ENCODE measurements at regions not wholly inside any gene's neighbourhood (a gene's known extent, or its start where the extent isn't known, plus 50 kb on each side); places are given as distances from the start of the nearest gene placed in this dataset.

DNA sequence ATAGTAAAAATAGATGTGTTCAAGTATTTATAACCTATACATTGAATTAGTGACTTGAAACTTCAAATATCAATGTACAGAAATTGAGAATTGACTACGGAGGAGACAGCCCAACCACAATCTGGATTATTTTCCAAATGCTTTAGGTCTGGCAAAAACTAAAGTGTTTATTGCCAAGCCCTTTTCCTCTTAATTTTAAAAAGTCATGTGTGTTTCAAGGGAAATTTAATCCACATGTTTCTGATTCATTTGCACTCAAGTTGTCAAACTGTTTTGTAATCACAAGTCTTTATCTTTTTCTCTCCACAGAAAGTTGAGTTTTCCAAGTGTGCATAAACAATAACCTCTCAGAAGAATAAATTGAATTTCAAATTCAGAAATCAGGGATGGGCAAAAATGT, 350.8 kb upstream of the RSPO3 start:
- no peak overlapping the region for H3K4me3 ChIP-seq (ENCODE audit: low read depth, low read length, poor library complexity, severe bottlenecking)
- H3K27ac ChIP-seq (ENCODE audit: low read depth, low read length, poor library complexity, severe bottlenecking) = no peak overlapping the region
- no peak overlapping the region for H3K9ac ChIP-seq (ENCODE audit: low read length)
- H3K9me3 ChIP-seq (ENCODE audit: low read length) = no peaks in the 10 kb centered on the region
- H2AFZ ChIP-seq (ENCODE audit: low read length) = no peak overlapping the region
- no peaks in the 10 kb centered on the region for H3K79me2 ChIP-seq (ENCODE audit: insufficient read depth, low read length)
- no peak overlapping the region for H3K4me2 ChIP-seq (ENCODE audit: low read length)
- no peaks in the 10 kb centered on the region for H3K9me2 ChIP-seq (ENCODE audit: low read depth, low read length)
- no peaks in the 10 kb centered on the region for H3K27me3 ChIP-seq (ENCODE audit: insufficient read depth, low read length)
- no peaks in the 10 kb centered on the region for H4K20me1 ChIP-seq (ENCODE audit: insufficient read depth, low read length)
- no peaks in the 10 kb centered on the region for H3K36me3 ChIP-seq (ENCODE audit: insufficient read depth, low read length)
- TF ChIP-seq EZH2 (IDR thresholded peaks at IDR 0.05; ENCODE audit: borderline replicate concordance, low read length) = no peak
- no peaks in the 10 kb centered on the region for H3K4me1 ChIP-seq (ENCODE audit: insufficient read depth, low read length, severe bottlenecking)
- no peaks in the 10 kb centered on the region for H3F3A ChIP-seq (ENCODE audit: insufficient read depth, low read length)

DNA sequence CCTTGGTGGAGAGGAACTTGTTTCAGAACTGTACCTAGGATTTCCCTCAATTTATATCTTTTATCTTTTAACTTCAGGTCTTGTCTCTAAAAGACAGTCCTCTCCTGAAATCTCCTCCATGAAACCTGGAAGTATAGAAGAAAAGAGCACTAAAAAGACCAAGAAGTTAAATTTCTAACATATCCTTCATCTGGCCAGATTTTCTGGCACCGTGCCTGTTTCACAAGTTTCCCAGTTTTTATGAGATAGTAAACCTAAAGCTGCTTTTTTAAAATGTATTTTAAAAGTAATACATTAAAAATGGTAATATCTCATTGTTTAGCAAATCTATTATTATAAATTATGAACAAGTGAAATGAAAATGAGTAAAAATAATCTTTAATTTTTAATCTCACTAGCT, 348.3 kb upstream of the RSPO3 start:
- Histone ChIP-seq H3K4me2 (ENCODE audit: low read length) (no peak overlapping the region), H2AFZ (ENCODE audit: low read length) (no peak overlapping the region), H3F3A (ENCODE audit: insufficient read depth, low read length) (no peaks in the 10 kb centered on the region), H3K9ac (ENCODE audit: low read length) (no peak overlapping the region), H3K27me3 (ENCODE audit: insufficient read depth, low read length) (no peaks in the 10 kb centered on the region), H3K79me2 (ENCODE audit: insufficient read depth, low read length) (no peaks in the 10 kb centered on the region), H3K9me2 (ENCODE audit: low read depth, low read length) (no peaks in the 10 kb centered on the region), H3K4me3 (ENCODE audit: low read depth, low read length, poor library complexity, severe bottlenecking) (no peak overlapping the region), H3K27ac (ENCODE audit: low read depth, low read length, poor library complexity, severe bottlenecking) (no peak overlapping the region), H3K4me1 (ENCODE audit: insufficient read depth, low read length, severe bottlenecking) (no peaks in the 10 kb centered on the region), H3K9me3 (ENCODE audit: low read length) (no peaks in the 10 kb centered on the region), H4K20me1 (ENCODE audit: insufficient read depth, low read length) (no peaks in the 10 kb centered on the region), H3K36me3 (ENCODE audit: insufficient read depth, low read length) (no peaks in the 10 kb centered on the region)
- TF ChIP-seq, protein P1, sequence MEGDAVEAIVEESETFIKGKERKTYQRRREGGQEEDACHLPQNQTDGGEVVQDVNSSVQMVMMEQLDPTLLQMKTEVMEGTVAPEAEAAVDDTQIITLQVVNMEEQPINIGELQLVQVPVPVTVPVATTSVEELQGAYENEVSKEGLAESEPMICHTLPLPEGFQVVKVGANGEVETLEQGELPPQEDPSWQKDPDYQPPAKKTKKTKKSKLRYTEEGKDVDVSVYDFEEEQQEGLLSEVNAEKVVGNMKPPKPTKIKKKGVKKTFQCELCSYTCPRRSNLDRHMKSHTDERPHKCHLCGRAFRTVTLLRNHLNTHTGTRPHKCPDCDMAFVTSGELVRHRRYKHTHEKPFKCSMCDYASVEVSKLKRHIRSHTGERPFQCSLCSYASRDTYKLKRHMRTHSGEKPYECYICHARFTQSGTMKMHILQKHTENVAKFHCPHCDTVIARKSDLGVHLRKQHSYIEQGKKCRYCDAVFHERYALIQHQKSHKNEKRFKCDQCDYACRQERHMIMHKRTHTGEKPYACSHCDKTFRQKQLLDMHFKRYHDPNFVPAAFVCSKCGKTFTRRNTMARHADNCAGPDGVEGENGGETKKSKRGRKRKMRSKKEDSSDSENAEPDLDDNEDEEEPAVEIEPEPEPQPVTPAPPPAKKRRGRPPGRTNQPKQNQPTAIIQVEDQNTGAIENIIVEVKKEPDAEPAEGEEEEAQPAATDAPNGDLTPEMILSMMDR (IDR thresholded peaks at IDR 0.05; ENCODE audit: low read length) = no peak
- no peak for TF ChIP-seq EZH2 (IDR thresholded peaks at IDR 0.05; ENCODE audit: borderline replicate concordance, low read length)

DNA sequence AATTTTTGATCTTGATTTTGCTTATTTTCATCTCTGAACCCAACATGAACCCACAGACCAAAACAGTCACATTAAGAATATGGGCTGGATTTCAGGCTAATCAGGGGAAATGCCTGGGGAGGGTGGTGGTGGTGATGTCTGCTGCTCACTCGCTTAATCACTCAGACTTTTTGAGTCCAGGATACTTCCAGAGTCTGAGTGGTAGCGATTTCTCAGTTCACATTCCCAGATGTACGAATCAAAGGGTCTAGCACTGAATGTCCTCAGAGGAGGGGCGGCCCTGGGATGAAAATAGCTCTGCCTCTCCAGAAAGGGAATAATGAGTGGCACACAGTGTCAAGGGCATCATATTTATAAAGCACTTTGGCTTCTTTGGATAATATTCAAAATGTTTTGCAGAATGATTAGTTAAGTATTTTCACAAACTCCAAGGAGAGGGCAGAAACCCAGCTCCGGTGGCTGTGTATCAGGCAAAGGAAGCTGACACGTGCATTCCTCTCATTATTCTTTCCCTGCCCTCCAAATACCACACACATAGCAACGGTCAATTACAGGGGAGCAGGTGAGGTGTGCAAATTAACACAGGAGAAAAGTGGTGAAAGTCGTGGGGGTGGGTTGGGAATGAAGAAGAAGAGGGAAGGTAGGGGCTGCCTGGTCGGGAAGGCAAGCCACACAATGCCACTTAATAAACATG, 345.2 kb upstream of the RSPO3 start:
- Histone ChIP-seq H3K9me2 (ENCODE audit: low read depth, low read length) (no peaks in the 10 kb centered on the region), H3K36me3 (ENCODE audit: insufficient read depth, low read length) (no peaks in the 10 kb centered on the region), H3K4me3 (ENCODE audit: low read depth, low read length, poor library complexity, severe bottlenecking) (no peak overlapping the region), H3K9me3 (ENCODE audit: low read length) (no peaks in the 10 kb centered on the region), H3K27ac (ENCODE audit: low read depth, low read length, poor library complexity, severe bottlenecking) (no peak overlapping the region), H4K20me1 (ENCODE audit: insufficient read depth, low read length) (no peaks in the 10 kb centered on the region), H2AFZ (ENCODE audit: low read length) (no peak overlapping the region), H3F3A (ENCODE audit: insufficient read depth, low read length) (no peaks in the 10 kb centered on the region), H3K79me2 (ENCODE audit: insufficient read depth, low read length) (no peaks in the 10 kb centered on the region), H3K9ac (ENCODE audit: low read length) (no peak overlapping the region), H3K4me1 (ENCODE audit: insufficient read depth, low read length, severe bottlenecking) (no peaks in the 10 kb centered on the region), H3K4me2 (ENCODE audit: low read length) (no peak overlapping the region), H3K27me3 (ENCODE audit: insufficient read depth, low read length) (no peaks in the 10 kb centered on the region)
- TF ChIP-seq, protein P1 (IDR thresholded peaks at IDR 0.05; ENCODE audit: low read length) = no peak
- no peak for TF ChIP-seq EZH2 (IDR thresholded peaks at IDR 0.05; ENCODE audit: borderline replicate concordance, low read length)

DNA sequence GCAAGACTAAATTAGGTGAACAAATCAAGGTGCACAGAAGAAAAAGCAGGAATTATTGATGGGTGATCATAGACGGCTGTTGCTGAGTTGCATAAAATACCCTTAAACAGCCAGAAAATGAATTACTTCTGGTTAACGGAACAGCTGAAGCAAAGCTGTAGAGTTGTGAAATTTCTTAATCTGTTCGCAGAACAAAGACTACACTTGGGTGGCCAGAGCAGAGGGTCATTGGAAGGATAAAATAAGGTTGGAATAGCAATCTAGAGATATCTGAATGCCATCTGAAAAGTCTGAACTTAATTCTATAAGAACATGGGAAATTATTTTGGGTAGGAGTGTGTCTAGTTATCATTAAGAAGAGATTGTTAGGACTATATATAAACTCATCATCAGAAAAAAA, 339.1 kb upstream of the RSPO3 start:
- Histone ChIP-seq H2AFZ (ENCODE audit: low read length) (no peak overlapping the region), H3K9ac (ENCODE audit: low read length) (no peak overlapping the region), H3K36me3 (ENCODE audit: insufficient read depth, low read length) (no peaks in the 10 kb centered on the region), H3K9me2 (ENCODE audit: low read depth, low read length) (no peaks in the 10 kb centered on the region), H3K4me1 (ENCODE audit: insufficient read depth, low read length, severe bottlenecking) (no peaks in the 10 kb centered on the region), H3K9me3 (ENCODE audit: low read length) (no peaks in the 10 kb centered on the region), H3K4me3 (ENCODE audit: low read depth, low read length, poor library complexity, severe bottlenecking) (no peak overlapping the region), H3F3A (ENCODE audit: insufficient read depth, low read length) (no peaks in the 10 kb centered on the region), H3K27ac (ENCODE audit: low read depth, low read length, poor library complexity, severe bottlenecking) (no peak overlapping the region), H3K27me3 (ENCODE audit: insufficient read depth, low read length) (no peaks in the 10 kb centered on the region), H3K79me2 (ENCODE audit: insufficient read depth, low read length) (no peaks in the 10 kb centered on the region), H3K4me2 (ENCODE audit: low read length) (no peak overlapping the region), H4K20me1 (ENCODE audit: insufficient read depth, low read length) (no peaks in the 10 kb centered on the region)
- TF ChIP-seq EZH2 (IDR thresholded peaks at IDR 0.05; ENCODE audit: borderline replicate concordance, low read length) = no peak
- TF ChIP-seq, protein P1 (IDR thresholded peaks at IDR 0.05; ENCODE audit: low read length) = no peak

All from OCI-LY1 (cell line).